ENCODE measurements at regions not wholly inside any gene's neighbourhood (a gene's known extent, or its start where the extent isn't known, plus 50 kb on each side); places are given as distances from the start of the nearest gene placed in this dataset.

DNA sequence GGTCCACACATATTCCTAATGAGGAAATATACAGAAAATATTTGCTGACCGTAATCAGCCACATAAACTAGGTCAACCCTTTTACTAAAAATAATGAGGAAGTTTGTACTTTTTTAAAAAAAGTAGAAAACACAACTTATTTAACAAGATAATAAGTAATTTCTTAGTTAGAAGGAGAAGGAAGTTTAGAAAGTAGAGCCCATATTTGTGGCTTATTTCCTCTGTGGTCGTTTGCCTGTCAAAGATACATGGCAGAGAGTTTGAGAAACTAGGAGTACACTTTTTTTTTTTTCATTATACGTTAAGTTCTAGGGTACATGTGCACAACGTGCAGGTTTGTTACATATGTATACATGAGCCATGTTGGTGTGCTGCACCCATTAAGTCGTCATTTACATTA is 1205.2 kb upstream of the MIR17HG start:
- RAD21 ChIA-PET (ENCODE audit: low non-redundant PET in 1 of 2, low total read pairs in 2 of 2, uncharacterized antibody in 2 of 2, unreplicated experiment in 2 of 2): no interaction called here
- no peak for TF ChIP-seq YY1 (IDR thresholded peaks at IDR 0.05; ENCODE audit: extremely low read depth, insufficient replicate concordance, low read depth, low read length)
- TF ChIP-seq CTCF (IDR thresholded peaks at IDR 0.05 in 2 of 3, conservative IDR thresholded peaks at IDR 0.05 in 1 of 3; ENCODE audit: borderline replicate concordance in 1 of 3, insufficient read depth in 1 of 3, low read depth in 2 of 3, low read length in 2 of 3): no peak
- TF ChIP-seq ZNF274 (IDR thresholded peaks at IDR 0.05; ENCODE audit: low read depth, low read length): no peak
- no peak for TF ChIP-seq SIN3A (IDR thresholded peaks at IDR 0.05; ENCODE audit: low read depth)

GRCh38 chr13:90154311-90154960 is 1193.1 kb upstream of the MIR17HG start:
- Histone ChIP-seq H3K79me2 (ENCODE audit: insufficient read depth, low read length) (no peaks in the 10 kb centered on the region), H3K36me3 (ENCODE audit: control insufficient read depth in 1 of 2, insufficient read depth in 2 of 2, low read length in 2 of 2) (no peaks in the 10 kb centered on the region), H3K27ac (ENCODE audit: low read depth, low read length) (no peak overlapping the region), H3K4me1 (ENCODE audit: control insufficient read depth in 1 of 2, insufficient read depth in 2 of 2, low read length in 2 of 2) (no peaks in the 10 kb centered on the region; a peak in 1 of 4 replicates), H3K9me2 (ENCODE audit: insufficient read depth) (no peaks in the 10 kb centered on the region), H3K27me3 (ENCODE audit: insufficient read depth, low read length) (no peaks in the 10 kb centered on the region), H2AFZ (ENCODE audit: low read depth, low read length, poor library complexity, severe bottlenecking) (no peak overlapping the region), H3K9me3 (ENCODE audit: control insufficient read depth in 1 of 2, insufficient read depth in 1 of 2, low read depth in 1 of 2, low read length in 2 of 2) (no peaks in the 10 kb centered on the region; a peak in 1 of 4 replicates), H3K9ac (ENCODE audit: low read length) (no peak overlapping the region), H3K4me2 (ENCODE audit: low read length) (no peak overlapping the region), H3K4me3 (replicated peaks in 1 of 2; ENCODE audit: low read depth in 1 of 2, low read length in 2 of 2) (no peak overlapping the region), H4K20me1 (ENCODE audit: insufficient read depth) (no peaks in the 10 kb centered on the region)
- no peak for DNase-seq (ENCODE audit: low read depth, low spot score)
- BruUV-seq (replicated peaks): no TSS peak
- intact Hi-C loops (cut with micrococcal nuclease): no loop called here
- ChIA-PET RAD21 (ENCODE audit: low non-redundant PET in 1 of 2, low total read pairs in 2 of 2, uncharacterized antibody in 2 of 2, unreplicated experiment in 2 of 2) (no interaction called here), POLR2A (no interaction called here), CTCF (no interaction called here)
- ATAC-seq: no peak
- no peak for TF ChIP-seq EZH2 (IDR thresholded peaks at IDR 0.05)
- TF ChIP-seq, protein P1, sequence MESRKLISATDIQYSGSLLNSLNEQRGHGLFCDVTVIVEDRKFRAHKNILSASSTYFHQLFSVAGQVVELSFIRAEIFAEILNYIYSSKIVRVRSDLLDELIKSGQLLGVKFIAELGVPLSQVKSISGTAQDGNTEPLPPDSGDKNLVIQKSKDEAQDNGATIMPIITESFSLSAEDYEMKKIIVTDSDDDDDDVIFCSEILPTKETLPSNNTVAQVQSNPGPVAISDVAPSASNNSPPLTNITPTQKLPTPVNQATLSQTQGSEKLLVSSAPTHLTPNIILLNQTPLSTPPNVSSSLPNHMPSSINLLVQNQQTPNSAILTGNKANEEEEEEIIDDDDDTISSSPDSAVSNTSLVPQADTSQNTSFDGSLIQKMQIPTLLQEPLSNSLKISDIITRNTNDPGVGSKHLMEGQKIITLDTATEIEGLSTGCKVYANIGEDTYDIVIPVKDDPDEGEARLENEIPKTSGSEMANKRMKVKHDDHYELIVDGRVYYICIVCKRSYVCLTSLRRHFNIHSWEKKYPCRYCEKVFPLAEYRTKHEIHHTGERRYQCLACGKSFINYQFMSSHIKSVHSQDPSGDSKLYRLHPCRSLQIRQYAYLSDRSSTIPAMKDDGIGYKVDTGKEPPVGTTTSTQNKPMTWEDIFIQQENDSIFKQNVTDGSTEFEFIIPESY (IDR thresholded peaks at IDR 0.05; ENCODE audit: extremely low read depth, insufficient replicate concordance, low read length): no peak
- TF ChIP-seq CEBPB (IDR thresholded peaks at IDR 0.05; ENCODE audit: low read depth): no peak
- TF ChIP-seq EZH2phosphoT487 (IDR thresholded peaks at IDR 0.05; ENCODE audit: borderline replicate concordance): no peak
- TF ChIP-seq RAD21 (IDR thresholded peaks at IDR 0.05; ENCODE audit: low read depth): no peak
- no peak for TF ChIP-seq SRF (IDR thresholded peaks at IDR 0.05; ENCODE audit: low read depth)
- no peak for TF ChIP-seq TCF7L2 (IDR thresholded peaks at IDR 0.05; ENCODE audit: borderline replicate concordance, extremely low read depth, insufficient read depth, insufficient read length)
- TF ChIP-seq ZFX (IDR thresholded peaks at IDR 0.05): no peak
- TF ChIP-seq, protein P2, sequence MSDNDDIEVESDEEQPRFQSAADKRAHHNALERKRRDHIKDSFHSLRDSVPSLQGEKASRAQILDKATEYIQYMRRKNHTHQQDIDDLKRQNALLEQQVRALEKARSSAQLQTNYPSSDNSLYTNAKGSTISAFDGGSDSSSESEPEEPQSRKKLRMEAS (IDR thresholded peaks at IDR 0.05): no peak
- TF ChIP-seq EGR1 (IDR thresholded peaks at IDR 0.05; ENCODE audit: low read depth): no peak
- no peak for TF ChIP-seq JUND (IDR thresholded peaks at IDR 0.05)
- no peak for TF ChIP-seq SP1 (IDR thresholded peaks at IDR 0.05; ENCODE audit: low read depth)
- no peak for TF ChIP-seq POLR2A (IDR thresholded peaks at IDR 0.05; ENCODE audit: borderline replicate concordance, extremely low read depth, insufficient read depth, insufficient read length)
- TF ChIP-seq, protein P3, sequence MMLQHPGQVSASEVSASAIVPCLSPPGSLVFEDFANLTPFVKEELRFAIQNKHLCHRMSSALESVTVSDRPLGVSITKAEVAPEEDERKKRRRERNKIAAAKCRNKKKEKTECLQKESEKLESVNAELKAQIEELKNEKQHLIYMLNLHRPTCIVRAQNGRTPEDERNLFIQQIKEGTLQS (IDR thresholded peaks at IDR 0.05): no peak

More for the DNA sequence above, 1205.2 kb upstream of the MIR17HG start:
- H3K4me3 ChIP-seq (replicated peaks in 1 of 2; ENCODE audit: low read depth in 1 of 2, low read length in 2 of 2): no peak overlapping the region
- H3K27me3 ChIP-seq (ENCODE audit: insufficient read depth, low read length): no peaks in the 10 kb centered on the region
- H3K9me3 ChIP-seq (ENCODE audit: control insufficient read depth in 1 of 2, insufficient read depth in 1 of 2, low read depth in 1 of 2, low read length in 2 of 2): no peaks in the 10 kb centered on the region
- no peaks in the 10 kb centered on the region for H4K20me1 ChIP-seq (ENCODE audit: insufficient read depth)
- ChIA-PET POLR2A (no interaction called here), CTCF (no interaction called here)
- no peaks in the 10 kb centered on the region for H3K79me2 ChIP-seq (ENCODE audit: insufficient read depth, low read length)
- H3K36me3 ChIP-seq (ENCODE audit: control insufficient read depth in 1 of 2, insufficient read depth in 2 of 2, low read length in 2 of 2): no peaks in the 10 kb centered on the region
- no peak overlapping the region for H3K9ac ChIP-seq (ENCODE audit: low read length)
- H3K9me2 ChIP-seq (ENCODE audit: insufficient read depth): no peaks in the 10 kb centered on the region
- intact Hi-C loops (cut with micrococcal nuclease): no loop called here
- no peak overlapping the region for H3K27ac ChIP-seq (ENCODE audit: low read depth, low read length)
- no TSS peak for BruUV-seq (replicated peaks)
- DNase-seq (ENCODE audit: low read depth, low spot score): no peak
- H3K4me1 ChIP-seq (ENCODE audit: control insufficient read depth in 1 of 2, insufficient read depth in 2 of 2, low read length in 2 of 2): no peaks in the 10 kb centered on the region
- no peak for ATAC-seq
- no peak overlapping the region for H2AFZ ChIP-seq (ENCODE audit: low read depth, low read length, poor library complexity, severe bottlenecking)
- H3K4me2 ChIP-seq (ENCODE audit: low read length): no peak overlapping the region

Data from HCT116 (cell line).